PC-3 (cell line): ENCODE measurements at regions not wholly inside any gene's neighbourhood (a gene's known extent, or its start where the extent isn't known, plus 50 kb on each side); places are given as distances from the start of the nearest gene placed in this dataset.

Experiments
- ATAC-seq: fragments of 200-7000 bp; cut with Tn5 transposase; 2 replicates; pipeline ENCODE4 v1.9.1; 2020; ENCODE audit warnings: mild to moderate bottlenecking, moderate library complexity
- BruUV-seq: library from RNA; stranded (reverse); fragments of 400-500 nt; replicated peaks from 2 replicates; lab custom pipeline; 2021; lab: Mats Ljungman, UMichigan
- CTCF ChIA-PET: fragments of 300-600 bp; sonication (Branson Sonifier 250); formaldehyde crosslinking; loops from one replicate; lab custom pipeline; 2022; ENCODE audit warnings: antibody characterized with exemption; lab: Charles Lee
- POLR2A ChIA-PET: fragments of 300-600 bp; sonication (Branson Sonifier 250); formaldehyde crosslinking; loops from one replicate; lab custom pipeline; 2022; ENCODE audit warnings: antibody characterized with exemption; ENCODE audit not compliant: unreplicated experiment; lab: Charles Lee
- DNase-seq: peaks from one replicate; pipeline ENCODE4 v3.0.0-alpha.2; 2015
- H2AFZ ChIP-seq: fragments of 300-600 bp; sonication (generic); 2 replicates; pipeline ENCODE4 v1.6.0; 2016; ENCODE audit warnings: antibody characterized with exemption, low read length
- H3F3A ChIP-seq: fragments of 300-600 bp; sonication (generic); one replicate; pipeline ENCODE4 v1.6.0; 2017; ENCODE audit warnings: antibody characterized with exemption, low read length, control low read depth, mild to moderate bottlenecking; ENCODE audit not compliant: unreplicated experiment
- H3K27ac ChIP-seq: fragments of 300-600 bp; sonication (generic); 2 replicates; pipeline ENCODE4 v1.5.1; 2016; ENCODE audit warnings: mild to moderate bottlenecking, low read length
- H3K27me3 ChIP-seq: fragments of 300-600 bp; sonication (generic); 2 replicates; pipeline ENCODE4 v1.6.1; 2016; ENCODE audit warnings: low read length, mixed read lengths
- H3K36me3 ChIP-seq: fragments of 300-600 bp; sonication (generic); 2 replicates; pipeline ENCODE4 v1.6.1; 2016; ENCODE audit warnings: low read depth, mixed run types, low read length, mixed read lengths
- H3K4me1 ChIP-seq: fragments of 300-600 bp; sonication (generic); 2 replicates; pipeline ENCODE4 v1.5.1; 2016; ENCODE audit warnings: low read length; ENCODE audit not compliant: insufficient read depth
- H3K4me2 ChIP-seq: fragments of 300-600 bp; sonication (generic); 2 replicates; pipeline ENCODE4 v1.6.0; 2016; ENCODE audit warnings: low read length
- H3K4me3 ChIP-seq: fragments of 300-600 bp; sonication (generic); 2 replicates; pipeline ENCODE4 v1.5.1; 2016; ENCODE audit warnings: mild to moderate bottlenecking, low read length, mixed read lengths
- H3K79me2 ChIP-seq: fragments of 300-600 bp; sonication (generic); 2 replicates; pipeline ENCODE4 v1.6.1; 2017; ENCODE audit warnings: low read length, mixed read lengths
- H3K9ac ChIP-seq: fragments of 300-600 bp; sonication (generic); 2 replicates; pipeline ENCODE4 v1.6.0; 2016; ENCODE audit warnings: mild to moderate bottlenecking, low read length
- H3K9me2 ChIP-seq: fragments of 300-600 bp; sonication (generic); replicated peaks from 2 replicates; pipeline ENCODE4 v1.6.1; 2016; ENCODE audit warnings: mixed run types, low read length, mixed read lengths
- H3K9me3 ChIP-seq: fragments of 300-600 bp; sonication (generic); 2 replicates; pipeline ENCODE4 v1.6.1; 2016; ENCODE audit warnings: low read length, mixed read lengths
- H4K20me1 ChIP-seq: fragments of 300-600 bp; sonication (generic); 2 replicates; pipeline ENCODE4 v1.6.1; 2016; ENCODE audit warnings: low read length, mixed read lengths
- EZH2 ChIP-seq: fragments of 300-600 bp; sonication (generic); IDR thresholded peaks from one replicate; pipeline ENCODE4 v1.6.1; 2017; ENCODE audit warnings: antibody characterized with exemption, mild to moderate bottlenecking, low read length; ENCODE audit not compliant: unreplicated experiment
- intact Hi-C: fragments of 100-400 bp; cut with micrococcal nuclease; formaldehyde crosslinking; loops from 2 replicates; pipeline ENCODE4 v1.9.0; 2023
- TF ChIP-seq, protein P1 (sequence below): fragments of 300-600 bp; sonication (generic); conservative IDR thresholded peaks from 2 replicates; pipeline ENCODE4 v1.5.1; 2017; ENCODE audit warnings: antibody characterized with exemption, low read depth, mild to moderate bottlenecking, low read length

DNA sequence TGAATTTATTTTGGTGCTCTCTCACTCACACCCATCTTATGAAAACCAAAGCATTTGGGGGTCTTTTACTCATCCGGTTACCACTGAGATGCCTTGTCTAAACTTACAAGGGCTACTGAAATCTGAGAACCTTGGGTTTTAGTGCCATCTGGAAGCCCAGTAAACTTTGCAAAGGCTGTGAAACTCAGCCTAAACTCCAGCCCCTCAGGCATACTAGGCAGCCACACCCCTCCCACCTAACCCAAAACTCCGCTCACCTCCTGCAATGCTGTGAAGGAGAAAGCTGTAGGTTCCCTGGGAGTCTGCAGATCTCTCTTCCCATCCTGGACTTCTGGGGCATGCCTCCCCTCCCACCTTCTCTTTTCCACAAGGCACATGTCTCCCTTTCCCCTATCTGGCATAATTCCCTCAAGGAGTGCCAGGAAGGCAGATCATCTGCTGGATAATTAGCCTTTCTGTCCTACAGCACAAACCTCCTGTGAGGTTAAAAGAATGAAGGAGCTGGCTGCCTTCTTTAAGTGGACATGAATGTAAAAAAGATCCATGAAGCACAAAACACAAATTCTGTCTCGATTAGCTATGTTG, 71.5 kb upstream of the ANXA1 start:
- peak; percentile 23 for DNase-seq
- H4K20me1 ChIP-seq, result no peaks in the 10 kb centered on the region
- CTCF ChIA-PET, result interaction anchor here (0.6 to 0.7 kb wide), 2 partner anchors 115 to 179 kb away, joined by 3 to 4 read pairs; no protein-coding TSS in a partner anchor
- H3K27me3 ChIP-seq, result 0 out of 2 replicates have a peak, but pooled peaks cover 3% of the 10 kb centered on the region
- no peak overlapping the region for H3K4me3 ChIP-seq
- H3K9me3 ChIP-seq, result no peaks in the 10 kb centered on the region
- BruUV-seq, result no TSS peak
- peaks cover 15% of the 10 kb centered on the region for H3K4me1 ChIP-seq
- POLR2A ChIA-PET, result interaction anchor here (0.6 kb wide), 1 partner anchor 625 kb away, joined by 3 read pairs; no protein-coding TSS in a partner anchor
- H3K79me2 ChIP-seq, result no peaks in the 10 kb centered on the region
- H2AFZ ChIP-seq, result no peak overlapping the region; the same call in 1 of the 2 replicates
- no peaks in the 10 kb centered on the region for H3K36me3 ChIP-seq
- H3K27ac ChIP-seq, result peak overlapping the region; percentile 23; the same call in 1 of the 2 replicates
- H3F3A ChIP-seq, result no peaks in the 10 kb centered on the region
- peak overlapping the region; percentile 48; the same call in 1 of the 2 replicates for H3K4me2 ChIP-seq
- H3K9ac ChIP-seq, result no peak overlapping the region
- peak; percentile 40 for ATAC-seq
- TF ChIP-seq, protein P1, sequence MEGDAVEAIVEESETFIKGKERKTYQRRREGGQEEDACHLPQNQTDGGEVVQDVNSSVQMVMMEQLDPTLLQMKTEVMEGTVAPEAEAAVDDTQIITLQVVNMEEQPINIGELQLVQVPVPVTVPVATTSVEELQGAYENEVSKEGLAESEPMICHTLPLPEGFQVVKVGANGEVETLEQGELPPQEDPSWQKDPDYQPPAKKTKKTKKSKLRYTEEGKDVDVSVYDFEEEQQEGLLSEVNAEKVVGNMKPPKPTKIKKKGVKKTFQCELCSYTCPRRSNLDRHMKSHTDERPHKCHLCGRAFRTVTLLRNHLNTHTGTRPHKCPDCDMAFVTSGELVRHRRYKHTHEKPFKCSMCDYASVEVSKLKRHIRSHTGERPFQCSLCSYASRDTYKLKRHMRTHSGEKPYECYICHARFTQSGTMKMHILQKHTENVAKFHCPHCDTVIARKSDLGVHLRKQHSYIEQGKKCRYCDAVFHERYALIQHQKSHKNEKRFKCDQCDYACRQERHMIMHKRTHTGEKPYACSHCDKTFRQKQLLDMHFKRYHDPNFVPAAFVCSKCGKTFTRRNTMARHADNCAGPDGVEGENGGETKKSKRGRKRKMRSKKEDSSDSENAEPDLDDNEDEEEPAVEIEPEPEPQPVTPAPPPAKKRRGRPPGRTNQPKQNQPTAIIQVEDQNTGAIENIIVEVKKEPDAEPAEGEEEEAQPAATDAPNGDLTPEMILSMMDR, result no peak
- no peak for TF ChIP-seq EZH2
- intact Hi-C loops, result loop anchor here (5.0 kb wide), 1 partner anchor 223 kb away; no protein-coding TSS in a partner anchor
- no peaks in the 10 kb centered on the region for H3K9me2 ChIP-seq

DNA sequence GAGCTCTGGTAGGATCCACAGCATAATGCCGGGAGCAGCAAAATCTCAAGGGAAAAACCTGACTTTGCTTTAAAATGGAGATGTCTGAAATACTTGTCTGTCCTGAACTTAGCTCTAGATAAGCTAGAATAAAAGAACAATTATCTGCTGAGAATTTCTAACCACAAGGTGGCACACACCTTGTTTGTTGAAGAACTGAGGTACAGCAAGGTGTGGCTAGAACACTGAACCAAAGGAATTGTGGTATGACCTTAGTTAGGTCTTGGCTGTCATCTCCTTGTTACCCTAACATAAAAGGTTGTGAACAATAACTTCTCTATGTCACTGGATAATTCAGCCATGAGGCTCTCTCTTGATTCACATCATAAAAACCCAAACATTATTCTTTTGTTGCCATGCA, 72.3 kb upstream of the ANXA1 start:
- H3K27ac ChIP-seq, result no peak overlapping the region; the same call in 1 of the 2 replicates
- CTCF ChIA-PET, result interaction anchor here (0.6 to 1.2 kb wide), 3 partner anchors 101 to 1372 kb away, joined by 4 to 5 read pairs (median 4); no protein-coding TSS in a partner anchor

More for the DNA sequence above, 72.3 kb upstream of the ANXA1 start:
- intact Hi-C loops, result loop anchor here (1.0 kb wide), 1 partner anchor 105 kb away; no protein-coding TSS in a partner anchor
- Histone ChIP-seq H3K9ac (no peak overlapping the region), H3K79me2 (no peaks in the 10 kb centered on the region), H3K36me3 (no peaks in the 10 kb centered on the region), H3K9me2 (no peaks in the 10 kb centered on the region), H3K4me1 (peaks cover 17% of the 10 kb centered on the region), H3K27me3 (0 out of 2 replicates have a peak, but pooled peaks cover 2% of the 10 kb centered on the region), H2AFZ (no peak overlapping the region), H3F3A (no peaks in the 10 kb centered on the region), H3K9me3 (no peaks in the 10 kb centered on the region), H3K4me3 (no peak overlapping the region), H4K20me1 (no peaks in the 10 kb centered on the region), H3K4me2 (0 out of 2 replicates have a peak overlapping the region, but pooled peaks have one; percentile 48)
- TF ChIP-seq, protein P1, result peak; percentile 53
- no peak for TF ChIP-seq EZH2
- peak; percentile 67 for DNase-seq
- POLR2A ChIA-PET, result no interaction called here
- BruUV-seq, result no TSS peak
- peak; percentile 55 for ATAC-seq
